ENCODE measurements at regions not wholly inside any gene's neighbourhood (a gene's known extent, or its start where the extent isn't known, plus 50 kb on each side); places are given as distances from the start of the nearest gene placed in this dataset.

GRCh38 chr11:114977651-114978050 is 299.3 kb downstream of the NXPE2 start:
- TF ChIP-seq CTCF (IDR thresholded peaks at IDR 0.05) (no peak), POLR2A (IDR thresholded peaks at IDR 0.05) (no peak)

Data from adrenal gland (tissue), 5 donors.